Transverse colon (tissue), 4 donors: ENCODE measurements at regions not wholly inside any gene's neighbourhood (a gene's known extent, or its start where the extent isn't known, plus 50 kb on each side); places are given as distances from the start of the nearest gene placed in this dataset.

Experiments
- POLR2A ChIP-seq: fragments of 450-650 bp; IDR thresholded peaks from one replicate; pipeline ENCODE4 v1.6.1; 2016; ENCODE audit warnings: antibody characterized with exemption, mild to moderate bottlenecking, moderate library complexity
- POLR2AphosphoS5 ChIP-seq, 3 donors: sonication (generic); formaldehyde crosslinking; IDR thresholded peaks; one replicate each; pipeline ENCODE4 v1.6.1; 2016; ENCODE audit warnings: antibody characterized with exemption in 3 of 3
- TF ChIP-seq, protein P1 (sequence below), 5 experiments: fragments of 200-600 bp in 3 of 5; fragments of 450-650 bp in 2 of 5; sonication (generic) in 3 of 5; IDR thresholded peaks; 1 replicate in 2 of 5; 2 replicates in 3 of 5; pipeline ENCODE4 v1.5.1; 2016 to 2017; ENCODE audit warnings: antibody characterized with exemption in 5 of 5, inconsistent platforms in 3 of 5, mild to moderate bottlenecking in 2 of 5, moderate library complexity in 1 of 5

GRCh38 chr2:16051841-16052564 is 111.7 kb downstream of the MYCN start:
- TF ChIP-seq, protein P1, sequence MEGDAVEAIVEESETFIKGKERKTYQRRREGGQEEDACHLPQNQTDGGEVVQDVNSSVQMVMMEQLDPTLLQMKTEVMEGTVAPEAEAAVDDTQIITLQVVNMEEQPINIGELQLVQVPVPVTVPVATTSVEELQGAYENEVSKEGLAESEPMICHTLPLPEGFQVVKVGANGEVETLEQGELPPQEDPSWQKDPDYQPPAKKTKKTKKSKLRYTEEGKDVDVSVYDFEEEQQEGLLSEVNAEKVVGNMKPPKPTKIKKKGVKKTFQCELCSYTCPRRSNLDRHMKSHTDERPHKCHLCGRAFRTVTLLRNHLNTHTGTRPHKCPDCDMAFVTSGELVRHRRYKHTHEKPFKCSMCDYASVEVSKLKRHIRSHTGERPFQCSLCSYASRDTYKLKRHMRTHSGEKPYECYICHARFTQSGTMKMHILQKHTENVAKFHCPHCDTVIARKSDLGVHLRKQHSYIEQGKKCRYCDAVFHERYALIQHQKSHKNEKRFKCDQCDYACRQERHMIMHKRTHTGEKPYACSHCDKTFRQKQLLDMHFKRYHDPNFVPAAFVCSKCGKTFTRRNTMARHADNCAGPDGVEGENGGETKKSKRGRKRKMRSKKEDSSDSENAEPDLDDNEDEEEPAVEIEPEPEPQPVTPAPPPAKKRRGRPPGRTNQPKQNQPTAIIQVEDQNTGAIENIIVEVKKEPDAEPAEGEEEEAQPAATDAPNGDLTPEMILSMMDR (IDR thresholded peaks at IDR 0.05): no peak
- no peak for TF ChIP-seq POLR2AphosphoS5 (IDR thresholded peaks at IDR 0.05)
- TF ChIP-seq POLR2A: no peak
